ENCODE measurements at regions not wholly inside any gene's neighbourhood (a gene's known extent, or its start where the extent isn't known, plus 50 kb on each side); places are given as distances from the start of the nearest gene placed in this dataset.
"Not testable (repeated sequence)": the region's sequence is repeated elsewhere in the genome, so short reads cannot be mapped to it uniquely, and the experiment has no call there.

- no peak for ATAC-seq
- Histone ChIP-seq H3K27ac (no peak overlapping the region), H3K9me3 (no peaks in the 10 kb centered on the region), H3K27me3 (no peaks in the 10 kb centered on the region), H3K4me1 (no peaks in the 10 kb centered on the region), H3K36me3 (replicated peaks in 1 of 2; ENCODE audit: insufficient read depth in 1 of 2, low read depth in 2 of 2) (no peaks in the 10 kb centered on the region), H3K4me3 (no peak overlapping the region)
- no peak for TF ChIP-seq POLR2A (IDR thresholded peaks at IDR 0.05)
- TF ChIP-seq, protein P1, sequence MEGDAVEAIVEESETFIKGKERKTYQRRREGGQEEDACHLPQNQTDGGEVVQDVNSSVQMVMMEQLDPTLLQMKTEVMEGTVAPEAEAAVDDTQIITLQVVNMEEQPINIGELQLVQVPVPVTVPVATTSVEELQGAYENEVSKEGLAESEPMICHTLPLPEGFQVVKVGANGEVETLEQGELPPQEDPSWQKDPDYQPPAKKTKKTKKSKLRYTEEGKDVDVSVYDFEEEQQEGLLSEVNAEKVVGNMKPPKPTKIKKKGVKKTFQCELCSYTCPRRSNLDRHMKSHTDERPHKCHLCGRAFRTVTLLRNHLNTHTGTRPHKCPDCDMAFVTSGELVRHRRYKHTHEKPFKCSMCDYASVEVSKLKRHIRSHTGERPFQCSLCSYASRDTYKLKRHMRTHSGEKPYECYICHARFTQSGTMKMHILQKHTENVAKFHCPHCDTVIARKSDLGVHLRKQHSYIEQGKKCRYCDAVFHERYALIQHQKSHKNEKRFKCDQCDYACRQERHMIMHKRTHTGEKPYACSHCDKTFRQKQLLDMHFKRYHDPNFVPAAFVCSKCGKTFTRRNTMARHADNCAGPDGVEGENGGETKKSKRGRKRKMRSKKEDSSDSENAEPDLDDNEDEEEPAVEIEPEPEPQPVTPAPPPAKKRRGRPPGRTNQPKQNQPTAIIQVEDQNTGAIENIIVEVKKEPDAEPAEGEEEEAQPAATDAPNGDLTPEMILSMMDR (IDR thresholded peaks at IDR 0.05): no peak
- 71 to 74% methylated on average over 6 of the region's 6 CpGs for WGBS, 2 donors
- DNase-seq: no peak
- intact Hi-C loops (cut with DNase I): no loop called here
Observed at GRCh38 chr10:35874311-35875015, 232.4 kb upstream of the FZD8 start.

GRCh38 chr10:35872671-35873070 lies 230.6 kb upstream of the FZD8 start:
- H3K9me3 ChIP-seq: no peaks in the 10 kb centered on the region
- DNase-seq (no peak), ATAC-seq (no peak)
- intact Hi-C loops (cut with DNase I): no loop called here
- no peaks in the 10 kb centered on the region for H3K36me3 ChIP-seq (replicated peaks in 1 of 2; ENCODE audit: insufficient read depth in 1 of 2, low read depth in 2 of 2)
- no peaks in the 10 kb centered on the region for H3K4me1 ChIP-seq
- no peaks in the 10 kb centered on the region for H3K27me3 ChIP-seq
- 77 to 80% methylated on average over 6 of the region's 6 CpGs for WGBS, 2 donors
- no peak for TF ChIP-seq POLR2A (IDR thresholded peaks at IDR 0.05)
- TF ChIP-seq, protein P1 (IDR thresholded peaks at IDR 0.05): no peak
- no peak overlapping the region for H3K4me3 ChIP-seq
- no peak overlapping the region for H3K27ac ChIP-seq

GRCh38 chr10:35870665-35871310 lies 228.7 kb upstream of the FZD8 start:
- H3K4me1 ChIP-seq: no peaks in the 10 kb centered on the region
- no peaks in the 10 kb centered on the region for H3K27me3 ChIP-seq
- TF ChIP-seq POLR2A (IDR thresholded peaks at IDR 0.05): no peak
- TF ChIP-seq, protein P1 (IDR thresholded peaks at IDR 0.05): no peak
- no peak for ATAC-seq
- DNase-seq: no peak
- 58 to 65% methylated on average over 5 of the region's 5 CpGs for WGBS, 2 donors
- no peak overlapping the region for H3K4me3 ChIP-seq
- no peaks in the 10 kb centered on the region for H3K36me3 ChIP-seq (replicated peaks in 1 of 2; ENCODE audit: insufficient read depth in 1 of 2, low read depth in 2 of 2)
- H3K27ac ChIP-seq: no peak overlapping the region
- intact Hi-C loops (cut with DNase I): no loop called here
- H3K9me3 ChIP-seq: no peaks in the 10 kb centered on the region

DNA sequence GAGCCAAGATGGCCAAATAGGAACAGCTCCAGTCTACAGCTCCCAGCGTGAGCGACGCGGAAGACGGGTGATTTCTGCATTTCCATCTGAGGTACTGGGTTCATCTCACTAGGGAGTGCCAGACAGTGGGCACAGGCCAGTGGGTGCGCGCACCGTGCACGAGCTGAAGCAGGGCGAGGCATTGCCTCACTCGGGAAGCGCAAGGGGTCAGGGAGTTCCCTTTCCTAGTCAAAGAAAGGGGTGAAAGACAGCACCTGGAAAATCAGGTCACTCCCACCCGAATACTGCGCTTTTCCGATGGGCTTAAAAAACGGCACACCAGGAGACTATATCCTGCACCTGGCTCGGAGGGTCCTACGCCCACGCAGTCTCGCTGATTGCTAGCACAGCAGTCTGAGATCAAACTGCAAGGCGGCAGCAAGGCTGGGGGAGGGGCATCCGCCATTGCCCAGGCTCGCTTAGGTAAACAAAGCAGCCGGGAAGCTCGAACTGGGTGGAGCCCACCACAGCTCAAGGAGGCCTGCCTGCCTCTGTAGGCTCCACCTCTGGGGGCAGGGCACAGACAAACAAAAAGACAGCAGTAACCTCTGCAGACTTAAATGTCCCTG lies 216.7 kb upstream of the FZD8 start:
- H3K27ac ChIP-seq; H3K4me1 ChIP-seq; H3K4me3 ChIP-seq; H3K27me3 ChIP-seq; H3K36me3 ChIP-seq (replicated peaks in 1 of 2; ENCODE audit: insufficient read depth in 1 of 2, low read depth in 2 of 2); intact Hi-C loops (cut with DNase I); DNase-seq; H3K9me3 ChIP-seq; ATAC-seq: not testable (repeated sequence)
- 60 to 78% methylated on average over 21 to 23 of the region's 25 CpGs for WGBS, 2 donors

DNA sequence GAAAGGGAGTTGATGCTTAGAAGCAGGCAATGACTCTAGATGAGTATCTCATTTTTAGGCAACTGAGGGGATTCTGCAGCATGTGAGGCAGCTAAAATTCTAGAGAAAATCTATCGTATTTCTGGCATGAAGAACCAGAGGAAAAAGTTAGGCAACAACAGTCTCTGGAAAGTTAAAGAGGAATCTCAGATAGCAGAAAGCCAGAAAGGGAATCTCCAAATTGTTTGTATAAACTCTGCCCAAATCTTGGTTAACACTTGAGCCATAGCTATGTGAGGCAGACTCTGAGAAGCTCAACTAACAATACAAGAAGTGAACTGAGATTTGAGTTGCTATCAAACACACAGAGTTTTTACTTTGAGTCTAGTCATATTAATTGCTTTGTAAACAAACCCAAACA lies 215.8 kb upstream of the FZD8 start:
- WGBS, 2 donors: 53 to 63% methylated on average over 1 of the region's 1 CpG
- DNase-seq (no peak), ATAC-seq (no peak)
- no peak overlapping the region for H3K27ac ChIP-seq
- H3K36me3 ChIP-seq (replicated peaks in 1 of 2; ENCODE audit: insufficient read depth in 1 of 2, low read depth in 2 of 2): no peaks in the 10 kb centered on the region
- TF ChIP-seq, protein P1 (IDR thresholded peaks at IDR 0.05): no peak
- no peak for TF ChIP-seq POLR2A (IDR thresholded peaks at IDR 0.05)
- intact Hi-C loops (cut with DNase I): no loop called here
- H3K4me3 ChIP-seq: no peak overlapping the region
- H3K9me3 ChIP-seq: no peaks in the 10 kb centered on the region
- H3K4me1 ChIP-seq: no peaks in the 10 kb centered on the region
- H3K27me3 ChIP-seq: no peaks in the 10 kb centered on the region
